SK-N-SH treated with all-trans-retinoic acid at 6 μM for 48 hours (cell line): ENCODE measurements at regions not wholly inside any gene's neighbourhood (a gene's known extent, or its start where the extent isn't known, plus 50 kb on each side); places are given as distances from the start of the nearest gene placed in this dataset.

Source experiments
- RARB ChIP-seq: fragments of 250-450 bp; sonication (Bioruptor Pico); IDR thresholded peaks from 2 replicates; pipeline ENCODE4 v1.8.0; 2021; ENCODE audit warnings: mild to moderate bottlenecking, moderate library complexity
- TCF4 ChIP-seq: fragments of 250-450 bp; sonication (Bioruptor Pico); IDR thresholded peaks from 2 replicates; pipeline ENCODE4 v1.8.0; 2021; ENCODE audit warnings: mild to moderate bottlenecking, moderate library complexity, borderline replicate concordance
- TOX ChIP-seq: fragments of 250-450 bp; sonication (Bioruptor Pico); IDR thresholded peaks from 2 replicates; pipeline ENCODE4 v1.8.0; 2021; ENCODE audit warnings: mild to moderate bottlenecking, moderate library complexity, borderline replicate concordance
- ZC3H10 ChIP-seq: fragments of 250-450 bp; sonication (Bioruptor Pico); IDR thresholded peaks from 2 replicates; pipeline ENCODE4 v1.5.1; 2021; ENCODE audit warnings: mild to moderate bottlenecking, moderate library complexity
- ZNF565 ChIP-seq: fragments of 450-650 bp; formaldehyde crosslinking; conservative IDR thresholded peaks from 2 replicates; pipeline ENCODE4 v1.5.0; 2020; ENCODE audit warnings: low read depth, mild to moderate bottlenecking, moderate library complexity
- TF ChIP-seq, protein P1 (sequence below): fragments of 250-450 bp; sonication (Bioruptor Pico); IDR thresholded peaks from 2 replicates; pipeline ENCODE4 v1.5.1; 2020; ENCODE audit warnings: low read depth, mild to moderate bottlenecking, moderate library complexity
- TF ChIP-seq, protein P2 (sequence below): fragments of 250-450 bp; sonication (Bioruptor Pico); IDR thresholded peaks from 2 replicates; pipeline ENCODE4 v1.8.0; 2020; ENCODE audit warnings: mild to moderate bottlenecking, moderate library complexity, borderline replicate concordance
- TF ChIP-seq, protein P3 (sequence below): fragments of 250-450 bp; sonication (Bioruptor Pico); IDR thresholded peaks from 2 replicates; pipeline ENCODE4 v1.5.0; 2020; ENCODE audit warnings: mild to moderate bottlenecking, moderate library complexity

GRCh38 chr3:55218577-55218976, 268.5 kb downstream of the WNT5A start:
- TF ChIP-seq, protein P1, sequence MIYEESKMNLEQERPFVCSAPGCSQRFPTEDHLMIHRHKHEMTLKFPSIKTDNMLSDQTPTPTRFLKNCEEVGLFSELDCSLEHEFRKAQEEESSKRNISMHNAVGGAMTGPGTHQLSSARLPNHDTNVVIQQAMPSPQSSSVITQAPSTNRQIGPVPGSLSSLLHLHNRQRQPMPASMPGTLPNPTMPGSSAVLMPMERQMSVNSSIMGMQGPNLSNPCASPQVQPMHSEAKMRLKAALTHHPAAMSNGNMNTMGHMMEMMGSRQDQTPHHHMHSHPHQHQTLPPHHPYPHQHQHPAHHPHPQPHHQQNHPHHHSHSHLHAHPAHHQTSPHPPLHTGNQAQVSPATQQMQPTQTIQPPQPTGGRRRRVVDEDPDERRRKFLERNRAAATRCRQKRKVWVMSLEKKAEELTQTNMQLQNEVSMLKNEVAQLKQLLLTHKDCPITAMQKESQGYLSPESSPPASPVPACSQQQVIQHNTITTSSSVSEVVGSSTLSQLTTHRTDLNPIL (CRISPR knock-in tag), result no peak
- TF ChIP-seq, protein P2, sequence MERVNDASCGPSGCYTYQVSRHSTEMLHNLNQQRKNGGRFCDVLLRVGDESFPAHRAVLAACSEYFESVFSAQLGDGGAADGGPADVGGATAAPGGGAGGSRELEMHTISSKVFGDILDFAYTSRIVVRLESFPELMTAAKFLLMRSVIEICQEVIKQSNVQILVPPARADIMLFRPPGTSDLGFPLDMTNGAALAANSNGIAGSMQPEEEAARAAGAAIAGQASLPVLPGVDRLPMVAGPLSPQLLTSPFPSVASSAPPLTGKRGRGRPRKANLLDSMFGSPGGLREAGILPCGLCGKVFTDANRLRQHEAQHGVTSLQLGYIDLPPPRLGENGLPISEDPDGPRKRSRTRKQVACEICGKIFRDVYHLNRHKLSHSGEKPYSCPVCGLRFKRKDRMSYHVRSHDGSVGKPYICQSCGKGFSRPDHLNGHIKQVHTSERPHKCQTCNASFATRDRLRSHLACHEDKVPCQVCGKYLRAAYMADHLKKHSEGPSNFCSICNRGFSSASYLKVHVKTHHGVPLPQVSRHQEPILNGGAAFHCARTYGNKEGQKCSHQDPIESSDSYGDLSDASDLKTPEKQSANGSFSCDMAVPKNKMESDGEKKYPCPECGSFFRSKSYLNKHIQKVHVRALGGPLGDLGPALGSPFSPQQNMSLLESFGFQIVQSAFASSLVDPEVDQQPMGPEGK (CRISPR knock-in tag), result no peak
- TF ChIP-seq TOX (CRISPR knock-in tag) (no peak), TCF4 (CRISPR knock-in tag) (no peak), ZC3H10 (no peak), ZNF565 (no peak), RARB (no peak)
- TF ChIP-seq, protein P3, sequence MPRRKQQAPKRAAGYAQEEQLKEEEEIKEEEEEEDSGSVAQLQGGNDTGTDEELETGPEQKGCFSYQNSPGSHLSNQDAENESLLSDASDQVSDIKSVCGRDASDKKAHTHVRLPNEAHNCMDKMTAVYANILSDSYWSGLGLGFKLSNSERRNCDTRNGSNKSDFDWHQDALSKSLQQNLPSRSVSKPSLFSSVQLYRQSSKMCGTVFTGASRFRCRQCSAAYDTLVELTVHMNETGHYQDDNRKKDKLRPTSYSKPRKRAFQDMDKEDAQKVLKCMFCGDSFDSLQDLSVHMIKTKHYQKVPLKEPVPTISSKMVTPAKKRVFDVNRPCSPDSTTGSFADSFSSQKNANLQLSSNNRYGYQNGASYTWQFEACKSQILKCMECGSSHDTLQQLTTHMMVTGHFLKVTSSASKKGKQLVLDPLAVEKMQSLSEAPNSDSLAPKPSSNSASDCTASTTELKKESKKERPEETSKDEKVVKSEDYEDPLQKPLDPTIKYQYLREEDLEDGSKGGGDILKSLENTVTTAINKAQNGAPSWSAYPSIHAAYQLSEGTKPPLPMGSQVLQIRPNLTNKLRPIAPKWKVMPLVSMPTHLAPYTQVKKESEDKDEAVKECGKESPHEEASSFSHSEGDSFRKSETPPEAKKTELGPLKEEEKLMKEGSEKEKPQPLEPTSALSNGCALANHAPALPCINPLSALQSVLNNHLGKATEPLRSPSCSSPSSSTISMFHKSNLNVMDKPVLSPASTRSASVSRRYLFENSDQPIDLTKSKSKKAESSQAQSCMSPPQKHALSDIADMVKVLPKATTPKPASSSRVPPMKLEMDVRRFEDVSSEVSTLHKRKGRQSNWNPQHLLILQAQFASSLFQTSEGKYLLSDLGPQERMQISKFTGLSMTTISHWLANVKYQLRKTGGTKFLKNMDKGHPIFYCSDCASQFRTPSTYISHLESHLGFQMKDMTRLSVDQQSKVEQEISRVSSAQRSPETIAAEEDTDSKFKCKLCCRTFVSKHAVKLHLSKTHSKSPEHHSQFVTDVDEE (CRISPR knock-in tag), result no peak
